ENCODE measurements at regions not wholly inside any gene's neighbourhood (a gene's known extent, or its start where the extent isn't known, plus 50 kb on each side); places are given as distances from the start of the nearest gene placed in this dataset.
A peak's percentile ranks its signal among the peaks of the same experiment; 100 is the strongest.
"Not testable (repeated sequence)": the region's sequence is repeated elsewhere in the genome, so short reads cannot be mapped to it uniquely, and the experiment has no call there.

- no peak for TF ChIP-seq CTCF (IDR thresholded peaks at IDR 0.05; ENCODE audit: insufficient read depth, low read depth, low read length, missing control alignments)
- DNase-seq (ENCODE audit: low read depth), result no peak
- no peak overlapping the region for H3K4me3 ChIP-seq (ENCODE audit: low read length)
Observed at GRCh38 chr6:77105091-77105490, 358.2 kb downstream of the HTR1B start.

DNA sequence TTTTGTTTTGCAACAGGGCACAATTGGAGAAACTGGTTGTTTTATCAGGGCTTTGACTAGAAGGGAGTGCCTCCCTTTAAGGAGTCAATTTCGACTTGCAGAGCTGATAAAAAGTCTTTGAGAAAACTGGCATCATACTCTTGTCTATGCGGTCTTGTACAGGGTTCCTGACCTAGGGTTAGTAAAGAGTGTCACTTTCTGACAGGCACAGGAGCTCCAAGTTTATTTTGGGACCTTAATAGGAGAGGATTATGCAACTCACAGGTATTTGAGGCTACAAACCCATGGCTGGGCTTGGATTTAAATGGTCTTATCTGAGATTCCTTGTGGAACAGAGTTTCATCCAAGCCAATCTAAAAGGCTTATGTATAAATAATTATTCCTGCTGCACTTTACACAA lies 365.4 kb downstream of the HTR1B start:
- DNase-seq (ENCODE audit: low read depth), result no peak
- no peak overlapping the region for H3K4me3 ChIP-seq (ENCODE audit: low read length)
- no peak for TF ChIP-seq CTCF (IDR thresholded peaks at IDR 0.05; ENCODE audit: insufficient read depth, low read depth, low read length, missing control alignments)

DNA sequence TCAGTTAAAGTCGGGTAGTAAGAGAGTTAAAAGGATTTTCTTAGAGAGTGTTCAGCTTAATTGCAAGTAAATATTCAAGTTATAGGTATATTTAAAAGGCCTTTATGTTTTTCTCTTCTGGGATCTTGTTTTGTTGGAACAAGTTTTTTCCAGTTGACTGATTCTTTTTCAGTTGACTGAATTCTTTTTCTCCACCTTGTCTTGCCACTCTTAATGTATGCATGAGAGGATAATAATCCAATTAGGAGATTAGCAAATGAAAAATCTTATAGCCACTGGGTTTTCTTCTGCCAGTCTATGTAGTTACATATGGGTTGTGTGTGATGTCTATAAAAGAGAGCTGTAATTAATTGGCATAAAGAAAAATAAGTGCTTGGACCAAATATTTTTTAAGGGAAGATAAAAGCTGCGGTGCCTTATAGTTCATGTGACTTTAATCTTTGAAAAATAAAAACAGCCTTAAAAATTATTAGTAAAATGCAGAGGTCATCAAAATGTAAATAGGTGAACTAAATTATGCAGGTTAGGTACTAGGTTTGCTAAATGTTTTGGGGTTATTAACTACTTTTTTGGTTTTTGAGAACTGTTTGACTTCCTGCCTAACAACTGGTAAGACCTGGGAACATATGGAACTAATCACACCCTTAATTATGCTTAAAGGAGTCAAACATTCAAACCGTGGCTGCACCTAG lies 367.2 kb downstream of the HTR1B start:
- no peak for DNase-seq (ENCODE audit: low read depth)
- H3K4me3 ChIP-seq (ENCODE audit: low read length), result no peak overlapping the region
- no peak for TF ChIP-seq CTCF (IDR thresholded peaks at IDR 0.05; ENCODE audit: insufficient read depth, low read depth, low read length, missing control alignments)

DNA sequence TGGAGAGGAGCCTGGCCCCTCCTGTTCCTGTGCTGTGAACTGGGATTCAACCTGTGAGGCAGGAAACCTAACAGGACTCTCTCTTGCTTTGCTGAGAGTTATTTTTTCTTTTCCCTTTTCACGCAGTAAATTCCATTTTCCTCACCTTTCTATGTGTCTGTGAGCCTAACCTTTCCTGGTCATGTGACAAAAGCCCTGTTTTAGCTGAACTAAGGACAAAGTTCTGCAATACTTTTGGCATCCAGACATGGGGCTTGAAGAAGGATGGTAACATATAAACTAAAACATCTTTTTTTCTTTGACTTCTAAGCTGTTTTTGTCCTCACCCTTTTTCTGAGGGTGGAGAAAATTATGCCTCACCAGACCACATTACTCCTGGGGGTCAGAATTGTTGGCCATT lies 368.5 kb downstream of the HTR1B start:
- no peak overlapping the region for H3K4me3 ChIP-seq (ENCODE audit: low read length)
- no peak for DNase-seq (ENCODE audit: low read depth)
- TF ChIP-seq CTCF (IDR thresholded peaks at IDR 0.05; ENCODE audit: insufficient read depth, low read depth, low read length, missing control alignments), result no peak

GRCh38 chr6:77092971-77093370 lies 370.3 kb downstream of the HTR1B start:
- no peak overlapping the region for H3K4me3 ChIP-seq (ENCODE audit: low read length)
- DNase-seq (ENCODE audit: low read depth), result no peak

GRCh38 chr6:77089776-77090175 lies 373.5 kb downstream of the HTR1B start:
- no peak for TF ChIP-seq CTCF (IDR thresholded peaks at IDR 0.05; ENCODE audit: insufficient read depth, low read depth, low read length, missing control alignments)
- DNase-seq (ENCODE audit: low read depth), result peak; percentile 77
- no peak overlapping the region for H3K4me3 ChIP-seq (ENCODE audit: low read length)

More at GRCh38 chr6:77092971-77093370, 370.3 kb downstream of the HTR1B start:
- TF ChIP-seq CTCF (IDR thresholded peaks at IDR 0.05; ENCODE audit: insufficient read depth, low read depth, low read length, missing control alignments), result no peak

DNA sequence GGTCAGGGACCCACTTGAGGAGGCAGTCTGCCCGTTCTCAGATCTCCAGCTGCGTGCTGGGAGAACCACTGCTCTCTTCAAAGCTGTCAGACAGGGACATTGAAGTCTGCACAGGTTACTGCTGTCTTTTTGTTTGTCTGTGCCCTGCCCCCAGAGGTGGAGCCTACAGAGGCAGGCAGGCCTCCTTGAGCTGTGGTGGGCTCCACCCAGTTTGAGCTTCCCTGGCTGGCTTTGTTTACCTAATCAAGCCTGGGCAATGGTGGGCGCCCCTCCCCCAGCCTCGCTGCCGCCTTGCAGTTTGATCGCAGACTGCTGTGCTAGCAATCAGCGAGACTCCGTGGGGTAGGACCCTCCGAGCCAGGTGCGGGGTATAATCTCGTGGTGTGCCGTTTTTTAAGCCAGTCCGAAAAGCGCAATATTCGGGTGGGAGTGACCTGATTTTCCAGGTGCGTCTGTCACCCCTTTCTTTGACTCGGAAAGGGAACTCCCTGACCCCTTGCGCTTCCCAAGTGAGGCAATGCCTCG lies 375.4 kb downstream of the HTR1B start:
- not testable (repeated sequence) for DNase-seq (ENCODE audit: low read depth); H3K4me3 ChIP-seq (ENCODE audit: low read length)

All from epithelial cell of esophagus (primary cell).